ENCODE measurements at regions not wholly inside any gene's neighbourhood (a gene's known extent, or its start where the extent isn't known, plus 50 kb on each side); places are given as distances from the start of the nearest gene placed in this dataset.

DNA sequence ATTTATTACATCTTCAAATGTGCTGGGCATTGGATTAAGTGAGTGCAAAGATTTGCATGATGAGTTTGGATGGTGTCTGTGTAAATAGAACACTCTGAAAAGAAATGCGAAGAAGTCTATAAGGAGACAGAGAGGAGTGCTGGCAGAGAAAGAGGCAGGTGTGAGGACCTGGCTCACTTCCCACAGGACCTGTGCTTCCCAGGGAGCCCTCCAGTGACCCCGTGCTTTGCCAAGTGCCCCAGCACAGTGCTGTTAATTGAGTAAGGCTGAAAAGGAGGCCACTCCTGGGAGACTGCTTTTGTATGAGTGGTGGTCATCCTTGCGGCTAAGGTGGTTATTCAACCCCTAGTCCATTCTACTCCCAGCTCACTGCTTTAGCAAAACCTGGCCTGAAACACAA, 230.8 kb downstream of the OSR1 start:
- H3K9me3 ChIP-seq, result no peaks in the 10 kb centered on the region
- no peak overlapping the region for H3K4me3 ChIP-seq (ENCODE audit: low read depth, low read length)
- DNase-seq, result no peak
- no peaks in the 10 kb centered on the region for H3K4me1 ChIP-seq
- H3K27me3 ChIP-seq, result no peaks in the 10 kb centered on the region
- no peaks in the 10 kb centered on the region for H3K36me3 ChIP-seq
- TF ChIP-seq, protein P1, sequence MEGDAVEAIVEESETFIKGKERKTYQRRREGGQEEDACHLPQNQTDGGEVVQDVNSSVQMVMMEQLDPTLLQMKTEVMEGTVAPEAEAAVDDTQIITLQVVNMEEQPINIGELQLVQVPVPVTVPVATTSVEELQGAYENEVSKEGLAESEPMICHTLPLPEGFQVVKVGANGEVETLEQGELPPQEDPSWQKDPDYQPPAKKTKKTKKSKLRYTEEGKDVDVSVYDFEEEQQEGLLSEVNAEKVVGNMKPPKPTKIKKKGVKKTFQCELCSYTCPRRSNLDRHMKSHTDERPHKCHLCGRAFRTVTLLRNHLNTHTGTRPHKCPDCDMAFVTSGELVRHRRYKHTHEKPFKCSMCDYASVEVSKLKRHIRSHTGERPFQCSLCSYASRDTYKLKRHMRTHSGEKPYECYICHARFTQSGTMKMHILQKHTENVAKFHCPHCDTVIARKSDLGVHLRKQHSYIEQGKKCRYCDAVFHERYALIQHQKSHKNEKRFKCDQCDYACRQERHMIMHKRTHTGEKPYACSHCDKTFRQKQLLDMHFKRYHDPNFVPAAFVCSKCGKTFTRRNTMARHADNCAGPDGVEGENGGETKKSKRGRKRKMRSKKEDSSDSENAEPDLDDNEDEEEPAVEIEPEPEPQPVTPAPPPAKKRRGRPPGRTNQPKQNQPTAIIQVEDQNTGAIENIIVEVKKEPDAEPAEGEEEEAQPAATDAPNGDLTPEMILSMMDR (IDR thresholded peaks at IDR 0.05; ENCODE audit: low read depth, low read length), result no peak

DNA sequence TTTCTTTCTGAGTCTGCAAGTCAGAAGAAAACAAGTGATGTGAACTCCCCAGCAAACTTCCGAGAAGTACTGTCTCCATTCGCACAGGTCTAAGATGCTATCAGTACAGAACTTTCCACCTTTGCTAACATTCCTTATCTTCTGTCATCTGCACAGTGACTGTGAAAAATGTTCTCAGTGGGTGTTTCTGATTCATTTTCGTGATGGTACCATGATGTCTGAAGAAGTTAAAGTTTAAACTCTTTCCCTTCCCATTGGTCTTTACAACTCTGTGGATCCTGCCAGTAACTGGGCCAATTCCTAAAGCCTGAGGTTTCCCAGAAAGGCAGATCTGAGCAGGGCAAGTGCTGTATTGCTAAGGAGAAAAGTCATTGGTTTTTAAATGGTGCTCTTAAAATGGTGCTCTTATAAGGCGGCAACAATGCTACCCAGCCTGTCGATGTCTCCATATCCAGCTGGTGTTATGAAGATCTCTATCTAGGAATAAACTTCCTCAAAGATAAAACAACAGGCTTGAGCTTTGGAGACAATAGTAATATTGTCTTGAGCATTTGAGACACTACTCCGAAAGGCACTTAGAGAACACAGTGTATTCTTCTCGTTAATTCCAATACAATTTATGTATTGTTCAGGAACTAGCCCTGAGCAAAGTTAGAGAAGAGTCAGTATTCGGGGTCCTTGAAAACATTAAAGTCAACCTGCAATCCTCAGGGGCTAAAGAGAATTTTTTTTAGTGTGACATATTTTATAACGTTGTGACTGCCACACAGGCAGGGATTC, 232.3 kb downstream of the OSR1 start:
- H3K36me3 ChIP-seq, result no peaks in the 10 kb centered on the region
- DNase-seq, result no peak
- H3K27me3 ChIP-seq, result no peaks in the 10 kb centered on the region
- no peaks in the 10 kb centered on the region for H3K9me3 ChIP-seq
- TF ChIP-seq, protein P1 (IDR thresholded peaks at IDR 0.05; ENCODE audit: low read depth, low read length), result no peak
- H3K4me3 ChIP-seq (ENCODE audit: low read depth, low read length), result no peak overlapping the region
- H3K4me1 ChIP-seq, result no peaks in the 10 kb centered on the region

DNA sequence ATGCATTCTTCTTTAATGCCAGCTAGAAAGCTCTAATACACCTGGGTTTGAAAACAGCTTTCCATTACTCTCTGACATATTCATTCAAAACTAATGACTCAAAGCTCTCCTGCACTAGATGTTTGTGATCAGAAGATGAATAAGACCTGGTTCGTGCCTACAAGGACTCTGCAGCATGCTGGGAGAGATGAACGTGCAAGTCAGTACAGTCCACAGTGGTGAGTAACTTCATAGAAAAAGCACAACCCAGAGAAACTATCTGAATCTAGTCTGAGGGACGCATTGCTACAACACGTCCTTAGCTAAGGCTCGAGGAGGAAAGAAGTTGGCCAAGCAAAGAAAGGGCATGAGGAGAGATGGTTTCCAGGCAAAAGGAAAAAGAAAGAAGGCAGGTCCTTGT, 234.3 kb downstream of the OSR1 start:
- Histone ChIP-seq H3K4me3 (ENCODE audit: low read depth, low read length) (no peak overlapping the region), H3K9me3 (no peaks in the 10 kb centered on the region), H3K36me3 (no peaks in the 10 kb centered on the region), H3K27me3 (no peaks in the 10 kb centered on the region), H3K4me1 (no peaks in the 10 kb centered on the region)
- TF ChIP-seq, protein P1 (IDR thresholded peaks at IDR 0.05; ENCODE audit: low read depth, low read length), result no peak
- no peak for DNase-seq

DNA sequence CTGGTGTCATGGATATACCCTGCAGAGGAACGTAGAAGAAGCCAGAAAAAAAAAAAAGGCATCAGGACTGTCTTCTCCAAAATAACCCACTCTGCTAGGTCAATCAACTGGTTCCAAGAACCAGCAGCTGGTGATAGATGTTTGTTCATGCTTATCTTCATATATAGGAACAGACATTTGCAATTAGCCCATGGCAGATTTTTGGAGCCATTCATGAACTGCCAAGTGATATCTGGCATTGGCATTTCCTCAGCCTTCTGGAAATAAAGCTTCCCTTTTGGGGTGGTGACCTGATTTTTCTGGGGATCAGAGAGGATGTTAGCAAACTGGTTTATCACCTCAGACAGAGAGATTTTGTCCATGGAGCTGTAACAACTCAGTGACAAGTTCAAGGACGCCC, 234.9 kb downstream of the OSR1 start:
- DNase-seq, result no peak
- TF ChIP-seq, protein P1 (IDR thresholded peaks at IDR 0.05; ENCODE audit: low read depth, low read length), result no peak
- Histone ChIP-seq H3K27me3 (no peaks in the 10 kb centered on the region), H3K36me3 (no peaks in the 10 kb centered on the region), H3K4me3 (ENCODE audit: low read depth, low read length) (no peak overlapping the region), H3K9me3 (no peaks in the 10 kb centered on the region), H3K4me1 (no peaks in the 10 kb centered on the region)

DNA sequence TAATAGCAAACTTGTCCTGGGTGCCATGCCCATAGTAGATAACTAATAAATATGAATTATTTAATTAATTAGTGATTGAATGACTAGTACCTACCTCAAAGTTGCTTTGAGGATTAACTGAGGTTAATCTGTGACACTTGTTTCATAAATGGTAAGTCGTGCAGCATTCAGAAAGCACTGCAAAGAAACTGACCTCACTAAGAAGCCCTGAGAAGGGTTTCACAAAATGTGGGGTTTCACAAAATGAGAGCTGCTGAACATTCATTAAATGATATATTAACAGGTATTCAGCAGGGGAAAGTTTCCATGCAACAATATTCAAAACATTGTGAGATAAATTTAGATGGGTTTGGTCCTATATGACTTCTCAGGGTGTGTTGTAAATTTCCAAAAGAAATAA, 236.2 kb downstream of the OSR1 start:
- H3K36me3 ChIP-seq, result no peaks in the 10 kb centered on the region
- no peak for DNase-seq
- H3K9me3 ChIP-seq, result no peaks in the 10 kb centered on the region
- TF ChIP-seq, protein P1 (IDR thresholded peaks at IDR 0.05; ENCODE audit: low read depth, low read length), result no peak
- H3K4me3 ChIP-seq (ENCODE audit: low read depth, low read length), result no peak overlapping the region
- H3K4me1 ChIP-seq, result no peaks in the 10 kb centered on the region
- H3K27me3 ChIP-seq, result no peaks in the 10 kb centered on the region

DNA sequence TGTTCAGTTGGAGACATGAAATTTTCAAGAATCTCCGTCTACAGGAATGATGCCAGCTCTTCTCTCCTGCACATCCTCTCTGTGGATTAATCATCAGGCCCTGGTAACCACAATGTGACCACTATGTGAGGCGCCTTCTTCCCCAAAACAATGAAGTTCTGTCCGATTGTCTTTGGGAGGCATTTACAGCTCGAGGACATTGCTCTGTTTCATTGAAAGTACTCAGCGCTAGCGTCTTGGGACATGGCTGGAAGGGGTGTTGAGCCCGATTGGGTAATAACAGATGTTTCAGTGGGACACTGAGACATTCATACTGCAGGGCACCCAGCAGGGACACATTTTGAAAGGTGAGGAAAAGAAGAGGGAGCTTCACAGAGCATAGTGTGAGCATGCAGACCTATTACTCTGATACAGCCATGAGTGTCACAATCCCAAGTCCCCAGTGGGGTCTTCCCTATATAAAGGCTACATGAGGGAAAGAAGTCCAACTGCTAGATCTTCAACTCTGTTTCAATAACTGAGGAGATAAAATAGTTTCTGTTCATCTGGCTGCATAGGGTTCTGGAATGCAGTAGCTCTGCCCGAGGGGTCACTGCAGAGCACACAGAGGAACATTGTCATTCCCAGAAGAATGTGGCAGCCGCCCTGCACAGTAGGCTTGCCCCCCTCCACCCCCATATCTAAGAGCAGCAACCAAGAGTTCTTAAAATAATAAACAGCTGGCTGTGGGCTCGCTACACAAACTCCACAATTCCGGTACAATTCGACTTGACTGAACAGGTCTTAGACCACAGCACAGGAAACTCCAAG, 237.3 kb downstream of the OSR1 start:
- TF ChIP-seq, protein P1 (IDR thresholded peaks at IDR 0.05; ENCODE audit: low read depth, low read length), result no peak
- Histone ChIP-seq H3K36me3 (no peaks in the 10 kb centered on the region), H3K9me3 (no peaks in the 10 kb centered on the region), H3K4me1 (no peaks in the 10 kb centered on the region), H3K27me3 (no peaks in the 10 kb centered on the region), H3K4me3 (ENCODE audit: low read depth, low read length) (no peak overlapping the region)
- DNase-seq, result no peak

Data from BE2C (cell line).